AG10803 (cell line): ENCODE measurements at regions not wholly inside any gene's neighbourhood (a gene's known extent, or its start where the extent isn't known, plus 50 kb on each side); places are given as distances from the start of the nearest gene placed in this dataset.
A peak's percentile ranks its signal among the peaks of the same experiment; 100 is the strongest.

ENCODE experiments used
- DNase-seq: peaks from one replicate; pipeline ENCODE4 v3.0.0; 2010; ENCODE audit warnings: low read depth
- H3K4me3 ChIP-seq: 2 replicates; pipeline ENCODE4 v1.5.1; 2011; ENCODE audit warnings: mild to moderate bottlenecking, low read length, control low read depth
- TF ChIP-seq, protein P1 (sequence below): conservative IDR thresholded peaks from 2 replicates; pipeline ENCODE4 v1.5.1; 2011; ENCODE audit warnings: mild to moderate bottlenecking, low read length, control low read depth, inconsistent platforms

DNA sequence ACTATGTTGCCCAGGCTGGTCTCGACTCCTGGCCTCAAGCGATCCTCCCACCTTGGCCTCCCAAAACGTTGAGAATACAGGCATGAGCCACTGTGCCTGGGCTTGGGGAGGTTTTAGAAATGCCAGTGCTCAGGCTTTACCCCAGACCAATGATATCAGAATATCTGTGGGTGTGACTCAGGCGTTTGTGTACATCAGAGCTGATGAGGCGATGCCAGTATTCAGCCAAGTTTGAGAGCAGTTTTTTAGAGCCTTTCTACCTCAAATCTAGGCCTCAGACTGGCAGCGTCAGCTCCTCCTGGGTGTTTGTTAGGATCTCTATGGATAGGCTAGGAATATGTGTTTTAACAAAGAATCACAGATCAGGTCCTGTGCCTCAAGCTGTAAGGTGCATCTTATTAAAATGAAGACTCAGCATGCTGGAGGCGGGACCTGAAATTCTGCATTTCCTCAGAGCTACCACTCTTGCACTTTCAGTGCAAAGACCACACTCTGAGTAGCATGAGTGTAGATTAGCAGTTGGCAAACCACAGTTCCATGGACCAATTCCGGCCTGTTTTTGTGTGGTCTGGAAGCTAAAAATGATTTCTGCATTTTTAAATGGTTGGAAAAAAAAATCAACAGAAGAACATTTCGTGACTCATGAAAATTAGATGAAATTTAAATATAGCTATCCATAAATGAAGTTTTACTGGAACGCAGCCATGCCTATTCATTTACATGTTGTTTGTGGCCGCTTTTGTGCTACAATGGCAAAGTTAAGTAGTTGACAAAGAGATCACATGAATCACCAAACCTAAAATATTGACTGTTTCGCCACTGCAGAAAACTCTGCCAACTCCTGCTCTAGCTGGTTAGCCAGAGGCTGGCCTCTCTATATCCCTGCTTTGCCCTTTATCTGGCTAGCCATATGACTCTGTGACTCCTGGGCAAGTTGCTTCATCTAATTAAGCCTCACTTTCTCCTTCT, 92.2 kb downstream of the KLF4 start:
- no peak overlapping the region for H3K4me3 ChIP-seq
- peak; percentile 83 for DNase-seq
- TF ChIP-seq, protein P1, sequence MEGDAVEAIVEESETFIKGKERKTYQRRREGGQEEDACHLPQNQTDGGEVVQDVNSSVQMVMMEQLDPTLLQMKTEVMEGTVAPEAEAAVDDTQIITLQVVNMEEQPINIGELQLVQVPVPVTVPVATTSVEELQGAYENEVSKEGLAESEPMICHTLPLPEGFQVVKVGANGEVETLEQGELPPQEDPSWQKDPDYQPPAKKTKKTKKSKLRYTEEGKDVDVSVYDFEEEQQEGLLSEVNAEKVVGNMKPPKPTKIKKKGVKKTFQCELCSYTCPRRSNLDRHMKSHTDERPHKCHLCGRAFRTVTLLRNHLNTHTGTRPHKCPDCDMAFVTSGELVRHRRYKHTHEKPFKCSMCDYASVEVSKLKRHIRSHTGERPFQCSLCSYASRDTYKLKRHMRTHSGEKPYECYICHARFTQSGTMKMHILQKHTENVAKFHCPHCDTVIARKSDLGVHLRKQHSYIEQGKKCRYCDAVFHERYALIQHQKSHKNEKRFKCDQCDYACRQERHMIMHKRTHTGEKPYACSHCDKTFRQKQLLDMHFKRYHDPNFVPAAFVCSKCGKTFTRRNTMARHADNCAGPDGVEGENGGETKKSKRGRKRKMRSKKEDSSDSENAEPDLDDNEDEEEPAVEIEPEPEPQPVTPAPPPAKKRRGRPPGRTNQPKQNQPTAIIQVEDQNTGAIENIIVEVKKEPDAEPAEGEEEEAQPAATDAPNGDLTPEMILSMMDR = no peak

DNA sequence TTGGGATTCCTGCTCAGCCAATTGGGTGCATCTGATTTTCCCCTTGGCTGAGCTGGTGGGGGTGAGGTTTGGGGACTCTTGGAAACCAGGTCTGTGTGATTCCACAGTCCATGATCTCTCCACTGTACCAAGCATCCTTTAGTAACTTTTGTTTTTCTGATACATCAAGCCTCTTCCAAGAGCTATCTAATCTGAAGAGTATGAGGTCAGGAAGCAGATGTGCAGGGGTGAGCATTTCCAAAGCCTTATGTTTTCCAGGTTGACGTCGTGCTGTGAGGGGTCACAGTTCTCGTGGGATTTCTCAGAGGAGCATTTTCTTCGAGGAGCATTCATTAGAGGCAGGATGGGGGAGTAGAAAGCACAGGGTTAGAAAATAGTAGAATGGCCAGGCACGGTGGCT, 95.3 kb downstream of the KLF4 start:
- TF ChIP-seq, protein P1 = no peak
- peak; percentile 6 for DNase-seq
- no peak overlapping the region for H3K4me3 ChIP-seq

DNA sequence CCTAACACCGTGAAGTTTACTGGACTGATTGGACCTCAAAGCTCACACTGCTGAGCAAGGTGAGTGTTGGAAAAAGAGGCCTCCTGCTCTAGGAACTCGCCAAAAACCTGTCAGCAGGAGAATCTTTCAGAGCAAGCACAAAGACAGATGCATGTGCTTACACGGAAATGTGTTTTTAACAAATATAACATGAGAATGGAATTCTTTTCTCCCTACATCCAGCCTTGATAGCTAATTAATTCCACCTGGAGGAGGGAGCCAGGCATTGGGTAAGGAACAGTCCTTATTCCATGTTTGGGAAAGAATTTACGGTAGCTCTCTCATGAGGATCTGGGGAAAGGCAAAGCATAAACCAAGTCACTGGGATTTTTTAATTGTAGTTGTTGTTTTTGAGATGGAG, 98.8 kb downstream of the KLF4 start:
- no peak overlapping the region for H3K4me3 ChIP-seq
- DNase-seq = peak; percentile 86
- TF ChIP-seq, protein P1 = no peak

DNA sequence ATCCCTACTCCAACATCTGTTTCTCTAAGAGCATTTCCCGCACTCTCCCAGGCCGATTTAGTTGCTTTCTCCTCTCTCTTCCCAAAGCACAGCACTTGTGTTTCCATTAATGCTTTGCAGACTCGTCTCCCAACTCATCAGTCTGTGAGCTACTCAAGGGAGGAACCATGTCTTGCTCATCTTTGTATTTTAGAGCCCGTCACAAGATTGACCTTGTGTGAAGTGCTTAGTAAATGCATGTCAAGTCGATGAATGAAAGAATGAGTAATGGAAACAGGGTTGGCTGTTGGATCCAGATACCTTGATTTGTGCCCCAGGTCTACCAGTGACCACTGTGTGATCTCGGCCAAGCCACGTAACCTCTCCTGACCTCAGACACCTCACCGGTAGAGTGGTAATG, 99.3 kb downstream of the KLF4 start:
- DNase-seq = no peak
- TF ChIP-seq, protein P1 = no peak
- no peak overlapping the region for H3K4me3 ChIP-seq

DNA sequence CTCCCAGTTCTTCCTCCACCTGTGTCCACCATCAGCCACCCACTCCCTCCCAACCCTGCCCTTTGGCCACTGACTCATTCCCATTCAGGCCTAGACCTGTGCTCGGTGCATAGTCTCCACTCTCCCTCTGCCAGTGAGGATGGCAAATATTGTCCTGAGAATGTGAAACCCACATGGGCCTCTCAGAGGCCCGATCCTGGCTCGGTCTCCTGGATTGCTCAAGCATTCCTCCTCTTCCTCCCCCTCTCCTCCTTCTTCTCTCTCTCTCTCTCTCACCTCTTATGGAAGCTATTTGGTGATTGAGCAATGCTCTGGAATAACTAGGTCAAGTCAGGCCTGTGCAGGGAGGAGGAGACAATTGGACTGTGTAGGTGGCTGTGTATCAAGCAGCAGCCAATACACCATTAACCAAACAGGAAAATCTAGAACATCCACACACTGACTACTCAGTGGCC, 99.9 kb downstream of the KLF4 start:
- no peak overlapping the region for H3K4me3 ChIP-seq
- TF ChIP-seq, protein P1 = no peak
- DNase-seq = peak; percentile 92

DNA sequence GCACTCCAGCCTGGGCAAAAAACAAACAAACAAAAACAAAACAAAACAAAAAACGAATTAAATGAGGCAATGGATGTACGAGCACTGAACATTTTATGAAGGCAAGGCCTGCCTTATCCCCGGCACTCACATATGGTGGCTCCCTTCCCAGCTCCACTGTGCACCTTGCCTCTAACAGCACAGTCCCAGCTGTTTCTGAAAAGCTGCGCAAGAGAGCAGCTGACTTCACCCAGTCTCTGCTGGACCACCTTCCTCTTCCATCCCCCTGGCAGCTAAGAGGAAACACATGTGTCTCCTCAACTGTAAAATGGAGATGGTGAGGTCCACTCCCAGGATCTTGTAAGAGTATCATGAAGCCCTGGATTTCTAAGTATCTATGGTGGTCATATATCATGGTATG, 100.7 kb downstream of the KLF4 start:
- H3K4me3 ChIP-seq = no peak overlapping the region
- TF ChIP-seq, protein P1 = no peak
- no peak for DNase-seq

DNA sequence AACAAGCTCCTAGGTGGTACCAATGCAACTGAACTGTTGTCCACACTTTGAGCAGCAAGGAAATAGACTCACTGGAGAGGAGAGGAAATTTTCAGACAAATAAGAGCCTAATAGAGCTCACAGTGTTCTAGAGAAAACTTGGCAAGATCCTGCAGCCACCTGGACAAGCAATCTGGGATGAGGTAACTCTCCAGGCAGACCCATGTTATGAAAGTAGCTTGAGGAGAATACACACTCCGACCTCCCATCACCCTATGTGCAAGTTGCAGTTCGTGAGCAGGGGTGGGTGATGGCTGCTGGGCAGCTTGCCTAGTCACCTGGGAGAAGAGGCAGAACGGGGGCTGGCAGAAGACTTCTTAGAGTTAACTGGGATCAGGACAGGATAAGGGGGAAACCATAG, 102.2 kb downstream of the KLF4 start:
- no peak for DNase-seq
- H3K4me3 ChIP-seq = no peak overlapping the region
- TF ChIP-seq, protein P1 = no peak
